GM19438 (cell line): ENCODE measurements at regions not wholly inside any gene's neighbourhood (a gene's known extent, or its start where the extent isn't known, plus 50 kb on each side); places are given as distances from the start of the nearest gene placed in this dataset.
A peak's percentile ranks its signal among the peaks of the same experiment; 100 is the strongest.

ENCODE experiments used
- ATAC-seq: cut with Tn5 transposase; IDR thresholded peaks from one replicate; pipeline ENCODE4 v1.9.1; 2021; ENCODE audit warnings: low read depth; ENCODE audit not compliant: unreplicated experiment

- ATAC-seq: no peak
Measured at GRCh38 chrX:7235071-7235470, 87.1 kb upstream of the PUDP start.

- no peak for ATAC-seq
Measured at GRCh38 chrX:7233580-7234406, 85.8 kb upstream of the PUDP start.

- ATAC-seq: no peak
Measured at GRCh38 chrX:7228226-7228625, 80.3 kb upstream of the PUDP start.

- ATAC-seq: no peak
Measured at GRCh38 chrX:7225338-7225737, 77.4 kb upstream of the PUDP start.

GRCh38 chrX:7223271-7223670, 75.3 kb upstream of the PUDP start:
- no peak for ATAC-seq

GRCh38 chrX:7220121-7220520, 72.2 kb upstream of the PUDP start:
- ATAC-seq: no peak

GRCh38 chrX:7219153-7219705, 71.3 kb upstream of the PUDP start:
- ATAC-seq: peak; percentile 58

- ATAC-seq: no peak
Measured at GRCh38 chrX:7218321-7219152, 70.6 kb upstream of the PUDP start.

- ATAC-seq: no peak
Measured at GRCh38 chrX:7216981-7217587, 69.1 kb upstream of the PUDP start.

- ATAC-seq: no peak
Measured at GRCh38 chrX:7215842-7216241, 67.9 kb upstream of the PUDP start.

- no peak for ATAC-seq
Measured at GRCh38 chrX:7214251-7214650, 66.3 kb upstream of the PUDP start.

- ATAC-seq: no peak
Measured at GRCh38 chrX:7205037-7205577, 57.2 kb upstream of the PUDP start.

- ATAC-seq: no peak
Measured at GRCh38 chrX:7204619-7205018, 56.7 kb upstream of the PUDP start.

GRCh38 chrX:7202206-7202605, 54.3 kb upstream of the PUDP start:
- no peak for ATAC-seq

GRCh38 chrX:7201496-7201895, 53.5 kb upstream of the PUDP start:
- ATAC-seq: no peak

GRCh38 chrX:7198499-7198898, 50.5 kb upstream of the PUDP start:
- no peak for ATAC-seq
